PC-3 (cell line): ENCODE measurements at regions not wholly inside any gene's neighbourhood (a gene's known extent, or its start where the extent isn't known, plus 50 kb on each side); places are given as distances from the start of the nearest gene placed in this dataset.

Source experiments
- CTCF ChIP-seq: fragments of 300-600 bp; sonication (generic); conservative IDR thresholded peaks from 2 replicates; pipeline ENCODE4 v1.5.1; 2017; ENCODE audit warnings: antibody characterized with exemption, low read depth, mild to moderate bottlenecking, low read length
- EZH2 ChIP-seq: fragments of 300-600 bp; sonication (generic); IDR thresholded peaks from one replicate; pipeline ENCODE4 v1.6.1; 2017; ENCODE audit warnings: antibody characterized with exemption, mild to moderate bottlenecking, low read length; ENCODE audit not compliant: unreplicated experiment
- EZH2phosphoT487 ChIP-seq: fragments of 300-600 bp; sonication (generic); IDR thresholded peaks from 2 replicates; pipeline ENCODE4 v1.6.1; 2018; ENCODE audit warnings: mild to moderate bottlenecking, antibody characterized with exemption, low read length, borderline replicate concordance

- TF ChIP-seq CTCF: no peak
- TF ChIP-seq EZH2phosphoT487: no peak
- TF ChIP-seq EZH2: no peak
Measured at GRCh38 chr10:8554574-8554973, 500.1 kb downstream of the GATA3 start.
